HG03575 (cell line): ENCODE measurements at regions not wholly inside any gene's neighbourhood (a gene's known extent, or its start where the extent isn't known, plus 50 kb on each side); places are given as distances from the start of the nearest gene placed in this dataset.
"Not testable (repeated sequence)": the region's sequence is repeated elsewhere in the genome, so short reads cannot be mapped to it uniquely, and the experiment has no call there.

Experiments
- ATAC-seq: cut with Tn5 transposase; IDR thresholded peaks from one replicate; pipeline ENCODE4 v1.9.1; 2021; ENCODE audit not compliant: unreplicated experiment, insufficient number of reproducible peaks, low FRiP score; ENCODE audit errors: extremely low read depth

DNA sequence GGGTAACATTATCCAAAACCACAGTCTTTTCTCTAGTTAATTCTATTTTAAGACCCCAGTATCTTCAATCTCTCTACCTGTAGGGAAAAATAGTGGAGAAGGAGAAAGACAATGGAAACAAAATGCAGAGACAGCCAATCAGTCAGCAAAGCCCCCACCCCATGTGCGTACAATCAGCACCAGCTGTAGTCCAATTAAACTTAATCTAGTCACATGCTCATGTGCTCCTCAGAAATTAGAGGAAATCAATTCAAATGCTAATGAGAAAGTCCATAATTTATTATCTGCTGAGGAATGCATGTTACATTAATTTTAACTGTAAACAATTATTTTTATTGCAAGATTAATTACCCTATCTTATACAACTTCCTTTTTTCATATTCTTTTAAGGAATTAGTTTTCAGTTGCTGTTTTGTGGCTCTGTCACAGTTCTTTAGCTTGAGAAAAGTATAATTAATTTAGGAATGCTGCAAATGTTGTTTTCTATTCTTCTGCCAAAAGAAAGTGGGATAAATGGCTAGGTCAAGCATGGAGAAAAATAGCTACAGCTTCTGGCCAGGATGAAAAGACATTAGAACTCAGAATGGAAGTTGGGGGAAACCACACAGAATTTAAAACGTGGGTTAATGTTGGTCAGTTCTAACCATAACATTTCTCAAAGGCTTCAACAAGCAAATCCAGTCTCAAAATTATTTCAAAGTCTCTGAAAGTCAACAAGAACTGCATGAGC is 232.4 kb upstream of the HNRNPA3 start:
- ATAC-seq: no peak

DNA sequence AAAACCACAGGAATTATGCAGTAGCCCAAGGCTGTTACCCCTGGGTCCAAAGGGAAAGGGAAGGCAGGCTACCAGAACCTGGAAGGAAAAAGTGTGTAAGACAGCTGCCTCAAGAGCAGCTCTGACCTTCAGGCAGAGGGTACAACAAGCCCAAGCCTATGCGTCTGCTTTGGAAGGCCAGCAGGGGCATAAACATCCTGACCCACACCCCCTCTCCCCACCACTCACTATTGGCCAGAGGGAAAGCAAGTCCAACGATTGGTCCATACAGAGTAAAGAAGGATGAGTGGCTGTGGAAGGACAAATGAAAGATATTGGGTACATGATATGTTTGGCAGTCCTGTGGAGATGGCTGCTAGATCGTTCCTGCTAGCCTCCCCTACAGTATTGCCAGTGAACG is 227.6 kb upstream of the HNRNPA3 start:
- no peak for ATAC-seq

DNA sequence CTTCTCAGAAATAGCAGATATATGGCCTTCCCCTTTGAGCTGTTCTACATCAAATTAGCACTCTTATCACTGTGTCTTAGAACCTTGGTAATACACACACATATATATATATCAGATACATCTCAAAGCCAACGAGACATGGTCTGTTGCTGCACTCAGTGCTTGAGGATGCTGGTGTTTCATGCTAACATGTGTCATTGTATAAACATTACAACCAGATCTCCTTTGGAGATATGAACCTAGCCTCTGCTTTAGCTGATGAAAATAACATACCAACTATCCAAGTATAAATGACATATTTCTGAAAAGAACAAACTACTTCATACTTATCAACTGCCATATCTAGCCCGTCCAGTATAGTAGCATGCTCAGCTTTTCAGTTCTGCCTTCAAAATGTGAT is 226.7 kb upstream of the HNRNPA3 start:
- no peak for ATAC-seq

DNA sequence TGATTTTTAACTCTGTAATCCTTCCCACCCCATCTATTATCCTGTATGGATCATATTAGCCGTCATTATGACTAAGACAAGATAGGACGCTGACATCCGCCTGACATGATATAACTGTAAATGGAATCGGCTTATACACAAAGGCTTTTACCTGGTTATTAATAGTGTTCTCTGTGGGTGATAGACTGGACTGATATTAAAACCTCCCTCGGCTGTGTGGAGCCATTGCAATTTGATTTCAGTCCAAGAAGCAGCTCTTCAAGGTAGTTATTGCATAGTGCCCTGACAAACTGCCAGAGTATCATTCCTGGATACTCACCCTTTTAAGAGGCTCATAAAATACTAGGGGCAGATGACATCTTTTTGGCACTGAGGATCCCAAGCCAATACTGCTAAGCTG is 226.1 kb upstream of the HNRNPA3 start:
- no peak for ATAC-seq

DNA sequence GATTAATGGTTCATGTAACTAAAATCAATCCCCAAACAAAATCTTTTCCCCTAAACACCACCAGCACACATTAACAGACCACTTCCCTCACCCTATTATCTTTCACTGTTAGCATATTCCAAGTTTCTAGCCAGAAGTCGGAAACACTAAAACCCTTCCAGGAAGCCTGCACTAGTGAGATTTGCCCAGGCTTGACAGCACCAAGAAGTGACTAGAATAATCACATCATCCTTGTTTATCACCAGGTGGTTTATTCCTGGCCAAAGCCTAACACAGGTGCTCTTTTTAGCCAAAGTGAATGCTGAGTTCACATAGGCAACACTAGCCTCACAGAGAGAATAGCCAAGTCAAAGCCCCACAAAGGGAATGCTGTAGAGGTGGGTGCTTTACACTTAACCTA is 221.2 kb upstream of the HNRNPA3 start:
- ATAC-seq: no peak

DNA sequence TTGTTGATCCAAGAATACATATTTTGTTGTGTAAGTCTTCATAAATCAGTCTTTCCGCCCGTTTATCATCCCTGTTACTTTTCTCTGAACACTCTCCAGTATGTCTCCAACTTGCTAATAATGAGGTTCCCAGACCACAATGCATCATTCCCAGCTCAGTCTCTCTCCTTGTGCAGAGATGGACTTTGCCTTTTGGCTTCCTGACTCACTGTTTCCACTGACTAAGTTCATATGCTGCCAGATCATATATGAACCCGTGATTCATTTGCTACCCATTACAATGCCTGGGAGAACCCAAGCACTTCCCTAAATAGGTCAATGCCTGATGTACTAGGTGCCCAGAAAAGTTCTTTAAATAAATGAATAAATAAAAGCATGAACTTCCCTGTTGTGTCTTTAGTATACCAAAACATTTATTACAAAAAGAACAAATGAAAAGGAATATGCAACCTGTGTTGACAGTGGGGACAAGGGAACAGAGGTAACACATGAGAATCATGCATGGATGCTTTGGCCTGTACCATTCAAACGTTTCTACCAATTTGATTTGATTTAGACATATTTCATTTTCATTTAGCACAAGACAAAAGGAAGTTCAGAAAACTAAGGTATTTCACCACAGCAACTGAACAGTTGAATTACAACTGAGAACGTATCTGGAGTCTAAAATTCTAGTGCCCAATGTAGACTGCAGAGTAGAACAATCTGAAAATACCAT is 215.4 kb upstream of the HNRNPA3 start:
- ATAC-seq: peak; percentile 52

DNA sequence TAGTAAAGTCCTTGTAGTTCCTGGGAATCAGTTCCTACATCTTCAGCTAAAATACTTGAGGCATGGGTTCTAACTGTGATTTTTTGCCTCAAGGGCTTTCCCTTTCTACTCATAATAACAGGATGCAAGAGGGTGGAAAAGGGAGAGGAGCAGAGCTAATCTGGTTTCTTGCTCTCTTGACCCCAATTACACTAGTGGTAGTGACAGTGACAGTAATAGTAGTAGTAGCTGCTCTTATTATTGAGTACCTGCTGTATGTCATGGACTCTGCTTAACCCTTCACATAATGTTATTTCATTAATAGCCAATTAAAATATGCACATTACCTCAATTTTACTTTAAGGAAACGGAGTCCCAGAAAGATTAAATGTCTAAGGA is 214.8 kb upstream of the HNRNPA3 start:
- peak; percentile 6 for ATAC-seq

DNA sequence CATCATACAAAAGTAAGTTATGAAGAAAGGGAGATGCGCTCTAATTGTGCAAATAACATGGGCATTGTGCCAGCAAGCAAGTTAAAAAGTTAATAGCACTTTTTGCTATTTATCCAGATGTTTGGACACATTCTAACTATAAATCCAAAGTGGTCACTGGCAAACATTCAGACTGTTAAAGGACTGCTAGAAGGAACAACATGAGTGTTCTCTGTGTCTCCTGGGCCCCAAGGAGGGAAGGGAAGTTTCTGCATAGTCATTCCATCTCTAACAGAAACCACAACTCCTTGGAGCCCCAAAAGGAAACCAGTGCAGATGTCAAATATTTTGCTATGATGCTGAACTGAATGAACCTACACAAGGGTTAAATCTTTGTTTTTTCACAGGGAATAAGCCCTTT is 213.3 kb upstream of the HNRNPA3 start:
- ATAC-seq: no peak

DNA sequence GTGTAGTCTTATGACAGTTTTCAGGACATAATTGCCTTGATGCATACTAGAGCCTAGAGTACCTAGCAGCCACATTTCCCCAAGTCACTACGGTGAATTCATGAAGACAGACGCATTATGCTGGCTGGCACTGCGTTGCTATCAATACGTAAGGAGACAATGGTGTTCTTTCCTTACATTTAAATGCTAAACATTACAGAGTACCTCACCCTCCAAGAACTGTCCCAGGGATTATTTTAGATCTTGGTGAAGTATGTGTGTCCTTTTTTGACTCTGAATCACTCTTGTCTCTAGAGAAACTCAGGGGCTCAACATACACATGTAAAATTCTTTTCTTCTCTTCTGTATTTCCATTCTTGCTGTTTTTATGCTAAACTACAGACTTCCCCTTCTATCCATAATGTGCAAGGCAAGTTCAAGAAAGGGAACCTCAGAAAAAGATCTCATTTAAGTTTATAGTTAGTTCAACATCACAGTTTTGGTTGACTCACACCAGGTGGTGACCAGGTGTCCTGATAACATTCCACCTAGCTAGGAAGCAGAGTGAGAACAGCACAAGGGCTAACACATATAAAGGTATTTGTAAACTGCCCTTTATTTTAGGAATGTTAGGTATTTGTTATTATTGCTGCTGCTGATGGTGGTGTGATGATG is 212.4 kb upstream of the HNRNPA3 start:
- ATAC-seq: no peak

DNA sequence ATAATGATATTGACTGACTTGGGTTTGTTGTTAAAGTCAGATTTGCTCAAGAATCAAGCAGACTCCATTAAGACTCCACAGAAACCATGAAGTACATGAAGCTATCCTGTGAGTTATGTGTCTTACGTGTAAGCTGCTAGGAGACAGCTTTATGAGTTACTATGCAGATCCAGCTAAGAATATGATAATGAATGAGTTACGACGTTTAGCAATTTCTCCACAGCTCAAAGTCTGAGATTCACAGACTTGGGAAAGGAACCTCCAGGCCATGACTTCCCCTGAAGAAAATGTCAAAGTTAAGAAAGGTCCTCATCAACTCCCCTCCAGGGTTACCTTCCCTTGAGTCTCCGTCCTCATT is 211.9 kb upstream of the HNRNPA3 start:
- no peak for ATAC-seq

DNA sequence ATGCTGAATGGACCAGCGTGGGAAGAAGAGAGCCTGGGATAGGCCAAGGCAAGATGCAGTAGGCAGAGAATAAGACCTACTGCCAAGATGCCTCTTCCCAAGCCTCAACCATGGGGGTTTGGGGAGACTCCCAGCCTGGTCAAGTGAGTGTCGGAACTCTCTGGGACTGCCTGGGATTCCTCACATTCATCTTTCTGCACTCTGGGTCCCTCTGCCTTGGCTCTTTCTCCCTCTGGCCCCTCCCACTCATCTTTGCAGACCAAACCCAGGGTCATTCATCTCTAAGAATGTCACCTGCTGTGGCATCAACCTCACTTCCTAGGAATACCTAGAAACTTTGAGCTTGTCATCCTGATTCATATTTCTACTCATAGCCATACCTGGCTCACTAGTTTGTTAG is 211.3 kb upstream of the HNRNPA3 start:
- ATAC-seq: no peak

DNA sequence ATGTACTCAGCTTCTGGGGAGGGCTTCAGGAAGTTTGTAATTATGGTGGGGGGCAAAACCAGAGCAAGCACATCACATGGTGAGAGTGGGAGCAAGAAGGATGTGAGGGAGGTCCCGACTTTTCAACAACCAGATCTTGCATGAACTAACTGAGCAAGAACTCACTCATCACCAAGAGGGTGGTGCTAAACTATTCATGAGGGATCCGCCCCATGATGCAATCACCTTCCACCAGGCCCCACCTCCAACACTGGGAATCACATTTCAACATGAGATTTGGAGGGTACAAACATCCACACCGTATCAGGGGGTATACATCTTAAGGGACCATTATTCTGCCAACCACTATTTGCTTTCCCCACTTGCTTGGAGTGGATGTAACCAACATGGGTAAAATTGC is 209.6 kb upstream of the HNRNPA3 start:
- no peak for ATAC-seq

DNA sequence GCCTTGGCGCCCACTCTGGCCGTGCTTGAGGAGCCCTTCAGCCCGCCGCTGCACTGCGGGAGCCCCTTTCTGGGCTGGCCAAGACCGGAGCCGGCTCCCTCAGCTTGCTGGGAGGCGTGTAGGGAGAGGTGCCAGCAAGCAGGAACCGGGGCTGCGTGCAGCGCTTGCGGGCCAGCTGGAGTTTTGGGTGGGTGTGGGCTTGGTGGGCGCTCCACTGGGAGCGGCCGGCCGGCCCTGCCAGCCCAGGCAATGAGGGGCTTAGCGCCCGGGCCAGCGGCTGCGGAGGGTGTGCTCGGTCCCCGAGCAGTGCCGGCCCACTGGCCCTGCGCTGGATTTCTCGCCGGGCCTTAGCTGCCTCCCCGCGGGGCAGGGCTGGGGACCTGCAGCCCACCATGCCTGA is 204.9 kb upstream of the HNRNPA3 start:
- not testable (repeated sequence) for ATAC-seq

DNA sequence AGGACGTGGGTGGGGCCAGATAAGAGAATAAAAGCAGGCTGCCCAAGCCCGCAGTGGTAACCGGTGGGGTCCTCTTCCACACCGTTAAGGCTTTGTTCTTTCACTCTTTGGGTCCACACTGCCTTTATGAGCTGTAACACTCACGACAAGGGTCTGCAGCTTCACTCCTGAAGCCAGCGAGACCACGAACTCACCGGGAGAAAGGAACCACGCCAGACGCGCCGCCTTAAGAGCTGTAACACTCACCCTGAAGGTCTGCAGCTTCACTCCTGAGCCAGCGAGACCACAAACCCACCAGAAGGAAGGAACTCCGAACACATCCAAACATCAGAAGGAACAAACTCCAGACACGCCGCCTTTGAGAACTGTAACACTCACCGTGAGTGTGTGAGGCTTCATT is 203.9 kb upstream of the HNRNPA3 start:
- ATAC-seq: not testable (repeated sequence)

DNA sequence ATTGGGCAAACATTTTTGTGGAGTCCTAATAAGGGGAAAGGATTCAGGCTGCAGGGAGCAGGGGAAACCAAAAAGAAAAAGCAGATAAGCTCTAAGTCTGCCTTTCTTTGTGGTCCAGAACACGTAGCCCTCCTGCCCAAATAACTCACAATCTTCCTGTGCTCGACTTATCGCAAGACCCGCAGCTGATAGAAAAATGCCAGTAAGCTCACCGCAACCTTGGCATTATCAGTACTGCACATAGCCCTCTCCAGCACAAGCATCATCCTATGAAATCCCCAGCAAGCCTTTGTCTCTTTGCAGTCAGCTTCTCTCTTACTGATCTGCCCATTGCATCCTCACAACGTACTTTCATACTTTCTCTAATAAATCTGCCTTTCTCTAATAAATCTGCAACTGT is 202.4 kb upstream of the HNRNPA3 start:
- ATAC-seq: no peak

DNA sequence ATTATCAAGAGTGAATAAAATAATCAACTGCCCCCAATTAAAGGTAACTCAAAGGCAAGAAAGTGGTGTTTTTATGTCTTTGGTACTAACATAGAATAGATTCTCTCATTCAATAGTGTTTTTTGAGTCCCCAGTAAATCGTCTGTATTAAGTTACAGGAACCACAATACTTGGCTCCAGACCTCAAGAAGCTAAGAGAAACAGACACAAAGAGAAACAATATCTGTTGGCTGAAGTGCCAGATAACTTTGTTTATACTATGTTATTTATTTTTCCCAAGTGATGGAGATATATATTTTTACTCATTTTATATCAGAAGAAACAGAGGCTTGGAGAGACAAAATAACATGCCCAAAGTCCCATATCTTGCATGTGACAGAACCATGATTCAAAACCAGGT is 201.7 kb upstream of the HNRNPA3 start:
- no peak for ATAC-seq

DNA sequence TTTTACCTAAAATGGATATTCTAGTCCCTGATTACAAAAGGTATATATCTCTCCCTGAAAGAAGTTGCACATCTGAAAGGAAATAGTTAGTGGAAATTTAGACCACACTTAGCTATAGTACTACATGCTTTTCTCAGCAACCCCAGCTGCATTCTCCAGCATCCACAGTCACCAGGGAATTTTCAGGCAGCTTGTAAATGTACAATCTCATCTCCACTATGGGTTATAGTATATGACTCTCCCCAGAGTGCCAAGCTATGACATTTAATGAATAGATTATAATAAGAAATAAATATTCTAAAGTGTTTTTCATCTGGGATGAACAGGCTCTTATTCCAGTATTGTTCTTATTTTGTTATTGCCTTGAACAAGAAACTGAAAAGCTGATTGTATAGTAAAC is 197.6 kb upstream of the HNRNPA3 start:
- no peak for ATAC-seq

DNA sequence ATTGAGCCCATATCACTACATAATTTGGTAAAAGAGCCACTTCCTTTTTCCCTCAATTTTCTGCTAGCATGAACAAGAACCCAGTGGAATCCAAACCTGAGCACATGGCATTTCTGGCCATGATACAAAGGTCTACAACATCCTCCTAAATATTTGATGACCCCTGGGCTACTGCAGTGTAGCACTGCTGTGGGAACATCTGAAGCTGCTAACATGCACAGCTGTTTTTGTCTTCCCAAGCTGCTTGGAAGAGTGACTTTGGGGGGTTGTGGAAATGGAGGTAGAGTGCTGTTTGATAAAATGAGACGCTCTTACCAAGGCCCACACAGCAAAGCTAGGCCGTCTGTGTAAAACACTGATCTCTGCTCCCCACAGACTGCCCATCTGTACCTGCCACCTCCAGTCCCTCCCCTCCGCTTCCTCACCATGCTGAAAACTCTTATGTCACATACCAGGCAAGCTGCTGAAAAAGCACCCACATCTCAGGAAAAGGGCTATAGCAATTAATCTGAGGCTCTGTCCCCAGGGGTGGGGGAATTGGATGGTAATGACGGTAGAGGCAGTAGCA is 197.2 kb upstream of the HNRNPA3 start:
- no peak for ATAC-seq

DNA sequence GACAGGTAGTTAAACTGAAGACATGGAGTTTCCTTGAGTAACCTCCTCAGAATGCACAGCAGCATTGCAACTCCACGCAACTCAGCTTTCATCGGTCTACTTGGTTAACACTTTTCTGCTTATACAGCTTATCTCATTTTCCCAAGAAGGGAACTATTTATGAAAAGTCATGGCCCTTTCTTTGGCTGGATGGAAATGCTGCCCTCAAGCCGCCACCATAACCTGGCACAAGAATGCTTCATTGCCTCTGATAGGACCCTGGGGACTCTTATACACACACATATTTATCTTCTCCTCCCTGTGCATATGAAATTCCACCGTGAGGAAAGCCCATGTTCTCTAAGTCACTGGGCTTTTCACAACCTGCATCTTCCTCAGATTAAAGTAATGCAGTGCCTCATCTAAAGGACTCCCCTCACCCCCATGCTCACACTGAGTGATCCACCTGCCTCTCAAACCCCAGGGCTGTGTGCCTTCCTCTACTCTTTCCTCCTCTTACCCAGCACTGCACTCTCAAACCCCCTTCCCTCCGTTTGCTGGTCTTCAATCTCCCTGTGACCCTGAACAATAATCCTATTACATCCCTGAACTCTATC is 192.0 kb upstream of the HNRNPA3 start:
- ATAC-seq: no peak
